Sigmoid colon (tissue), 3 donors: ENCODE measurements at regions not wholly inside any gene's neighbourhood (a gene's known extent, or its start where the extent isn't known, plus 50 kb on each side); places are given as distances from the start of the nearest gene placed in this dataset.

Experiments used
- POLR2A ChIP-seq, 2 donors: fragments of 450-650 bp; IDR thresholded peaks; one replicate each; pipeline ENCODE4 v1.6.1; 2016; ENCODE audit warnings: antibody characterized with exemption in 2 of 2, mild to moderate bottlenecking in 2 of 2, moderate library complexity in 2 of 2
- TF ChIP-seq, protein P1 (sequence below), 4 experiments: fragments of 450-650 bp in 3 of 4; fragments of 200-600 bp in 1 of 4; IDR thresholded peaks; one replicate each; pipeline ENCODE4 v1.5.1; 2016 to 2019; ENCODE audit warnings: antibody characterized with exemption in 4 of 4, mild to moderate bottlenecking in 3 of 4, moderate library complexity in 2 of 4

GRCh38 chr6:49264496-49264895, 198.6 kb downstream of the MMUT start:
- TF ChIP-seq, protein P1, sequence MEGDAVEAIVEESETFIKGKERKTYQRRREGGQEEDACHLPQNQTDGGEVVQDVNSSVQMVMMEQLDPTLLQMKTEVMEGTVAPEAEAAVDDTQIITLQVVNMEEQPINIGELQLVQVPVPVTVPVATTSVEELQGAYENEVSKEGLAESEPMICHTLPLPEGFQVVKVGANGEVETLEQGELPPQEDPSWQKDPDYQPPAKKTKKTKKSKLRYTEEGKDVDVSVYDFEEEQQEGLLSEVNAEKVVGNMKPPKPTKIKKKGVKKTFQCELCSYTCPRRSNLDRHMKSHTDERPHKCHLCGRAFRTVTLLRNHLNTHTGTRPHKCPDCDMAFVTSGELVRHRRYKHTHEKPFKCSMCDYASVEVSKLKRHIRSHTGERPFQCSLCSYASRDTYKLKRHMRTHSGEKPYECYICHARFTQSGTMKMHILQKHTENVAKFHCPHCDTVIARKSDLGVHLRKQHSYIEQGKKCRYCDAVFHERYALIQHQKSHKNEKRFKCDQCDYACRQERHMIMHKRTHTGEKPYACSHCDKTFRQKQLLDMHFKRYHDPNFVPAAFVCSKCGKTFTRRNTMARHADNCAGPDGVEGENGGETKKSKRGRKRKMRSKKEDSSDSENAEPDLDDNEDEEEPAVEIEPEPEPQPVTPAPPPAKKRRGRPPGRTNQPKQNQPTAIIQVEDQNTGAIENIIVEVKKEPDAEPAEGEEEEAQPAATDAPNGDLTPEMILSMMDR (IDR thresholded peaks at IDR 0.05), result no peak
- no peak for TF ChIP-seq POLR2A (IDR thresholded peaks at IDR 0.05)
